Caki2 (cell line): ENCODE measurements at regions not wholly inside any gene's neighbourhood (a gene's known extent, or its start where the extent isn't known, plus 50 kb on each side); places are given as distances from the start of the nearest gene placed in this dataset.
A peak's percentile ranks its signal among the peaks of the same experiment; 100 is the strongest.
"Not testable (repeated sequence)": the region's sequence is repeated elsewhere in the genome, so short reads cannot be mapped to it uniquely, and the experiment has no call there.

Source experiments
- DNase-seq: peaks from one replicate; pipeline ENCODE4 v3.0.0-alpha.2; 2015; ENCODE audit warnings: low read depth
- in situ Hi-C: cut with HindIII; loops from 2 replicates; pipeline ENCODE4 v1.10.0; 2016; ENCODE audit warnings: low sequenced_read_pairs, low pct_unique_long_range_greater_than_20kb, mixed read lengths

DNA sequence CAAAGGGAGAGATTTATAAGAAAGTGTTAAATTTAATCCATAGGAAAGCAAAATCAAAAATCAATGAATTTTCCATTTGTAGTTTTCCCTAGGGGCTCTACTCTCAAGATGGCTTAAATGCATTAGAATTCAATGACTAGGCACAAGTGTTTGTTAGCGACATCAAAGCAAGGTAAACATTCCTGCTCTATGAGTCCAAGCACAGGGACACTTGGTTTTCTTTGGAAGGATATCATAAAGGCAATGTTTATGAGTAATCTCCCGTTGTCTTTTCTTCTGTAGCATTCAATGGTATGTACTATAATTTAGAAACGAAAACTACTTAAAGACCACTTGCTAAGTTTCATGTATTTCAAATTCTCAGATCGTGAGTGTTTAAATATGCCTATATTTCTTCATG is 54.8 kb upstream of the ZNF717 start:
- in situ Hi-C loops, DNase-seq: not testable (repeated sequence)

DNA sequence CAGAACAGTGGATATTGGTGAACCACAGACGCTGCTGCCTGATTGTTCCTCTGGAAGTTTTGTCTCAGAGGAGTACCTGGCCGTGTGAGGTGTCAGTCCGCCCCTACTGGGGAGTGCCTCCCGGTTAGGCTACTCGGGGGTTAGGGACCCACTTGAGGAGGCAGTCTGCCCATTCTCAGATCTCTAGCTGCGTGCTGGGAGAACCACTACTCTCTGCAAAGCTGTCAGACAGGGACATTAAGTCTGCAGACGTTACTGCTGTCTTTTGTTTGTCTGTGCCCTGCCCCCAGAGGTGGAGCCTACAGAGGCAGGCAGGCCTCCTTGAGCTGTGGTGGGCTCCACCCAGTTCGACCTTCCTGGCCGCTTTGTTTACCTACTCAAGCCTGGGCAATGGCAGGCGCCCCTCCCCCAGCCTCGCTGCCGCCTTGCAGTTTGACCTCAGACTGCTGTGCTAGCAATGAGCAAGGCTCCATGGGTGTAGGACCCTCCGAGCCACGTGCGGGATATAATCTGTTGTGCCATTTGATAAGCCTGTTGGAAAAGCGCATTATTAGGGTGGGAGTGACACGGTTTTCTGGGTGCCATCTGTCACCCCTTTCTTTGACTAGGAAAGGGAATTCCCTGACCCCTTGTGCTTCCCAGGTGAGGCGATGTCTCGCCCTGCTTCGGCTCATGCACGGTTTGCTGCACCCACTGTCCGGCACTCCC is 65.1 kb upstream of the ZNF717 start:
- DNase-seq, in situ Hi-C loops: not testable (repeated sequence)

DNA sequence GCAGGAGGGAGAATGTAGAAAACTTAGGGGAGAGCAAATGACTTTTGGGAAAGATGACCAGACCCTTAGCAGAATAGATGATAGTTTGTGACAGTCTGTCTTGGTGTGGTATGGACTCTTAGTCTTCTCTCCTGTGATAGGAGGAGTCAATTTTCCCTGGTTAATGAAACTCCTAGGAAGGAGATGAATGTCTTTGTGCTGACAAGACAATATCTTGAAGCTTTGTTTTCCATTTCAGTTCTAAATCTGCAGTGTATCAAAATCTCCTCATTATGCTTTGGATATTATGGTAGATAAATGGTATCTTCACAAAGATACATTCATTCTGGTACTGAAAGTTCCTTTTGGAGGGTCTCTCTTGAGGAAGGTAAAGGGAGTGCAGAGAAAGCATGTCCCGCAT is 77.8 kb upstream of the ZNF717 start:
- no peak for DNase-seq
- in situ Hi-C loops, result no loop called here

DNA sequence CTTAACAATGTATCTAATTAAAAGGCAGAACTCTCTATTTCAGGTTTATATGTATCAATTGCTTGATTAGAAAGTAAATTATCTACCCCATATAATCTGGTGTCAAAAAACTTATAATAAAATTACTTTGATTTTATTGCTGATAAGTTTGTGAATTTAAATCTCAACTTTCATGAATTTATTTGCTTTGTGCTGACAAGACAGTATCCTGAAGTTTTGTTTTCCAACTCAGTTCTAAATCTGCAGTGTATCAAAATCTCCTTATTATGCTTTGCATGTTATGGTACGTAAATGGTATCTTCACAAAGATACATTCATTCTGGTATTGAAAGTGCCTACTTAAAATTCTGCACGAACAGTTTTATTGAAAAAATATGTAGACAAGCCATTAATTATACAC is 78.5 kb upstream of the ZNF717 start:
- in situ Hi-C loops, result no loop called here
- DNase-seq, result no peak

DNA sequence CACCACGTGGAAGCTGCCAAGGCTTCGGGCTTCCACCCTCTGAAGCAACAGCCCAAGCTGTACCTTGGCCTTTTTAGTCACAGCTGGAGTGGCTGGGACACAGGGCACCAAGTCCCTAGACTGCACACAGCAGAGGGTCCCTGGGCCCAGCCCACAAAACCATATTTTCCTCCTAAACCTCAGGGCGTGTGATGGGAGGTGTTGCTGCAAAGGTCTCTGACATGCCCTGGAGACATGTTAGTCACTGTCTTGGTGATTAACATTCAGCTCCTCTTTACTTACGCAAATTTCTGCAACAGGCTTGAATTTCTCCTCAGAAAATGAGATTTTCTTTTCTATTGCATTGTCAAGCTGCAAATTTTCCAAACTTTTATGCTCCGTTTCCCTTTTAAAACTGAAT is 98.4 kb upstream of the ZNF717 start:
- in situ Hi-C loops, DNase-seq: not testable (repeated sequence)

DNA sequence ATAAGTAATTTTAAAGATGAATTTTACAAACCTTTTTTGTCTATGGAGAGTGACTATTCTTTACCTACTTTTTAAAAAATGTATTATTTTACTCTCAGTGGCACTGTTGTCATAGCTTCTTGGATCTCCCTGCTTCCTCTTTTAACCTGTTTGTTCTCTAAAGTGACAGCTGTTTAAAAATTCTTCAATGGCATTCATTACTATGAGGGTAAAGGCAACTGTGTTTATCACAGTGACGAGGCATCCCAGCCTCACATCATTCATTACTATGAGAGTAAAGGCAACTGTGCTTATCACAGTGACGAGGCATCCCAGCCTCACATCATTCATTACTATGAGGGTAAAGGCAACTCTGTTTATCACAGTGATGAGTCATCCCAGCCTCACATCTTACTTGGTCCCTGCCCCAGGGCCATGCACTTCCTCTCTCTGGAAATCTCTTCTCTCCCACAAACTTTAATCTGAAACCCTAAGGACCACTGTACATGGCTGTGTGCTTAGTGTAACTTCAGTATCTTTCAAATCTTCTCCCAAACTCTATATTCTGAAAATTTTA is 101.7 kb upstream of the ZNF717 start:
- in situ Hi-C loops, result no loop called here
- DNase-seq, result peak; percentile 90

DNA sequence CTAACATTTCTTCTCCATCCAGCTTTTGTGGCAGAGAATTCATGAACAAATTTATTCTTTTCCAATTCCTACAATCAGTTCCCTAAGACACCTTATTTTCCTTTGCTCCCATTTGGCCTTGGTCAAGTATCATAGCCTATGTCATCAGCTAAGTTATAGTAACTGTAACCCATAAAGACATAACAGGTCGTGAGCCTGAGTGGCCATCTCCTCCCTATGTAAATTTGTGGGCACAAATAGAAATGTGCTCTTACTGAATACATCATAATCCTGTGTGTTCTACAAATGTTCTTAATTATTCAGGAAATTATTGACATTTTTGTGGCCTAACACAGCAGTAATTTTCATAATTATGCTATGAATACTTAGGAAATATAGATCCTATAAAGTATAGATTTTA is 108.9 kb upstream of the ZNF717 start:
- DNase-seq, result no peak
- in situ Hi-C loops, result no loop called here

DNA sequence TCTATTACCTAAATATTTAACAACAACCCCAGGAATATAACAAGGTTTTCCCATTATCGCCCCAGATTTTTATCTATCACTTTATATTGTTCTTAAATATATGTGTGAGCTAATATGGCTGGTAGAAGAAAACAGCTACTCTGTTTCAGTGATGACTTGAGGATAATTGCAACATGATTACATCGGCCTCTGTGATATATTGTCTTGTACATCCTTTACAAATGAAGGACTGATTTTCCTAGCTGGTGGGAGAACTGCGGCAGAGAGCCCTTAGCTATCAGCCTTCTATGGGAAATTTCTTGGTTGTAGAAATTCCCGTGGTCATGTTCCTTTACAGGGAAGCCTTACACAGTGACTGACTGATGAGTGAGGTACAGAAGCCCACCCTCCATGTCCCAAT is 110.9 kb upstream of the ZNF717 start:
- in situ Hi-C loops, result no loop called here
- no peak for DNase-seq

DNA sequence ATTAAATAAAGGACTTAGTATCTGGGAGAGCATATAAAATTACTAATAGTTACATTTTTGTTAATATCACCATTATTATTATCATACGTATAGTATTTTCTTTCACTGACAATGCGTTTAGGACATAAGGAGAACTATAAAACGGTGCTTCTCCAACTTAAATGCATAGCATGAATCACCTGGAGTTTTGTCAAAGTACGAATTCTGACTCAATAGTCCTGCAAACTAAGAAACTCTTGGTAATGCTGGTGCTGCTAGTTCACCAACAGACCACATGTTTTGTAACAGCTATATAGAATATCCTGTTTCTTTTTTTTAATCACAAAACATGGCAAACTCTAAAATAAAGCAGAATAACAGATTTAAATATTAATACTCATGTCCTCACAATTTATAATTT is 116.1 kb upstream of the ZNF717 start:
- in situ Hi-C loops, DNase-seq: not testable (repeated sequence)

DNA sequence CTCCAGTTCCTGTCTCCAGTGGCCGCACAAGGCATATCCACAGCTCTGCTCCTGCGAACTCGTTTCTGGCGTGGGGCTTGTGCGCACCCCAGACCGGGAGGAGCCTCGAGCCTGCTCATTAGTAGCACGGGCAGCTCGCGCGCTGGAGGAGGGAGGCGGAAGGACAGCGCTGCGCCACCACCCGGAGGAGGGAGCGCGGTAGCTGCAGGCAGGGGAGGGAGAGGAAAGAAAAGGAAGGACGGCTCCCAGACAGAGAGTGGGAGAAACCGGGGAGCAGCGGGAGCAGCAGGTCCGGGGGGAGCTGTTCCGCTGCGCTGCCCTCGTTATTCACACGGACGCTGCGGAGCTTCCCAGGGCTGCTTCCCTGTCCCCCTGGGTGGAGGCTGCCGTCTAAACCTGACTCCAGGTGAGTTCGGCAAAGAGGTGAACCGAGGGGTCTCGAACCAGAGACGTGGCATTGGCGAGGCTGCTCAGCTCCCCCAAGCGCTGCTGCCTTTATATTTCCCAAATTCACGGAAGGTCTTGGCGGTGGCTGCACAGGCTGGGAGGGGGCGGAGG is 121.3 kb upstream of the ZNF717 start:
- in situ Hi-C loops, result no loop called here
- peak; percentile 91 for DNase-seq

DNA sequence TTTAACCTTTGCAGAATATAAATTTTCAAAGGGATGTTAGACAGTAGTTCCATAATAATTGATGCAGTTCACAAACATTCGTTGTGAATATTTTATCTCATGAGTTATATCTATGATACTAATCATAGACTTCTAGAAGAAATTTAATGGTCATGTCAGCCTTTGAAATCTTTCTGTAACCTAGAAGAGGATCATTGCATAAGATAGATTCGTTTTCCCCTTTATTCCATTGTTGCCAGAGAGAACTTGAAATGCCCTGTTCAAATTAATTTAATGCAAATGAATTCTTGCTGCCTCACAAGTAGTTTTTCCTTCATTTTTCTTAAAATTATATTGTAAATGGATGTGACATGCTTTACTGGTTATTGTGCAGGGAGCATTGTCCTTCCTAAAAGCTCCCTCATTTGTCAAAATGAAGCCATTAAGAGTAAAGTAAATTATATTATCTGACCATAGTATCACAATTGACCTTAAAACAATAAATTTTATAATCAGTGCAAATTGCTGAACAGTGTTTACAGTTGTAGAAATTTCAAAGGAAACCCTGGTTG is 128.5 kb upstream of the ZNF717 start:
- in situ Hi-C loops, result no loop called here
- DNase-seq, result no peak

DNA sequence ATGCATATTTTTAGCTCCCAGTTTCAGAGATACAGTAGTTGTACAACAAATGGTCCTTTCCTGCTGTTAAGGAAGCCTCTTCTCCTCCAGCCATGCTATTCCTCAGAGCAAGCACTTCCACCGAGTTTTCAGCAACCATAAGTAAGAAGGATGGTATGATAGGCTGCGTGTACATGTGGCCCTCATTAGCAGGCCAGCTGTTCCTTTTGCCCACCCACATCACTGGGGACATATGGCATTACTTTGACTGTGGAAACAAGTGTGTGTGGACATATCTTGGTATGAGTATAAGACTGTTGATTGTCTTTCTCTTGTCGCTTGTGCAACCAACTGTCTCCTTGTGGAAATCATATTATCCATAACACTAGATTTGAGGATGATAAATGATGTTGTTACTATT is 129.4 kb upstream of the ZNF717 start:
- in situ Hi-C loops, DNase-seq: not testable (repeated sequence)

DNA sequence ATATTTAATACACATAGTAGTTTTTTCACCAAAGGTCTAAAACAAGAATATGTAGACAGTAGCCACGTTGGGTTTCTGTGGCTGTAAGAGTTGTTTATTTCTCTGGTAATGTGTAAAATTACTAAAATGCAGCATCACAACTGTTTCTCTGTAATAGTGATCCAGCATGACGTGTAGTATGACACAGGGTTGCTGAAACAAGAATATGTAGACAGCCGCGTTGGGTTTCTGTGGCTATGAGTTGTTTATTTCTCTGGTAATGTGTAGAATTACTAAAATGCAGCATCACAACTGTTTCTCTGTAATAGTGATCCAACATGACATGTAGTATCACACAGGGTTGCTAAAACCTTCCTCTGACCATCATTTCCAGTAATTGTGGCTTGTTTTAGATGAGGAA is 153.6 kb upstream of the ZNF717 start:
- in situ Hi-C loops, result no loop called here

DNA sequence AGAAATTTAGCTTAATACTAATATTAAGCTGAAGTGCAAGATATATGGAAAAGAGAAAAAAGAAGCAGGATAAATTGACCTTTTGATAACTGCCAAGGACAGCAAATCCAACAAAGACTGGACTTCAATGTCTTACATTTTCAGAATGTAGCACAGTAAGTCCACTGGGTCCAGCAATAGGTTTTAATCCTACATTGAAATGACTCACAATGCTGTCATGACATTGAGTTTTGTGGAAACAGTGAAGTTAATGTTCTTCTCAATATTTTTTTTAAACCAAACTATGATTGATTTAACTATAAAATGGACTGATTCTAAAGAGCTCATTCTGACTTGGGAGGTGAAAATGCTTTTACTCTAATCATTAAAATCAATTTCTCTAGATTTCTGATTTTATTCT is 166.6 kb upstream of the ZNF717 start:
- no peak for DNase-seq
- in situ Hi-C loops, result no loop called here

More for the DNA sequence above, 153.6 kb upstream of the ZNF717 start:
- no peak for DNase-seq

DNA sequence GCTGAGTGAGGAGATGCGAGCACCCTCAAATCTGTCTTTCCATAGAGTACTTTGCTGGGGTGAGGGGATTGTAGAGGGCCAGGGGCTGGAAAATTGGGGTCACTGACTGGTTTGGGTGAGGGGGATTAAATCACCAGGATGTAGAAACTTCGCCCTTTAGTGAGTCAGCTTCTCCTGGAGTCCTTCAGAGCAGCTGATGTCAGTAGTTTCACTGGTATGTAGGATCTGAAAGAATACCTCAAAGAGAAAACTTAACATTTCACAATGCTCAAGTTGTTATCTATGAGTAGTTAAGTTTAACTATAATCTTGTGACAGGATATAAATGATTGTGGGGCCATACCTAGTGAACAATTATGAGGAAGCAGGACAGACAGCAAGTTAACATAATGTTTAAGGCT is 174.7 kb upstream of the ZNF717 start:
- DNase-seq, in situ Hi-C loops: not testable (repeated sequence)

DNA sequence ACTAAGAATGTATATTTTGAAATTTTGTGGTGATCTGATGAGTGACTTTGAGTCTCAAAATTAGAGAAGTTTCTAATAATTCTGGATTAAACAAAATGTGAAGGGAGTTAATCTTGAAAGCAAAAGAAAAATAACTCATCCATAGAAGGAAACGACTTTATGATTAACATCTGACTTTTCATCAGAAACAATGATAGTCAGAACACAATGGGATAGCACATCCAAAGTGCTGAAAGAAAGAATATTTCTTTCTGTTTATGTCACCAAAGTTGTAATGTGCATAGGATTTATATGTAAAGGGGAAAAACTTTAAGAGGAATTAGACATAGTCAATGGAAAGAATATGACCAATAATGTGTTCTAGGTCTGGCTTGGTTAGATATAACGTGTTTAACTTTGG is 176.7 kb upstream of the ZNF717 start:
- DNase-seq, in situ Hi-C loops: not testable (repeated sequence)

DNA sequence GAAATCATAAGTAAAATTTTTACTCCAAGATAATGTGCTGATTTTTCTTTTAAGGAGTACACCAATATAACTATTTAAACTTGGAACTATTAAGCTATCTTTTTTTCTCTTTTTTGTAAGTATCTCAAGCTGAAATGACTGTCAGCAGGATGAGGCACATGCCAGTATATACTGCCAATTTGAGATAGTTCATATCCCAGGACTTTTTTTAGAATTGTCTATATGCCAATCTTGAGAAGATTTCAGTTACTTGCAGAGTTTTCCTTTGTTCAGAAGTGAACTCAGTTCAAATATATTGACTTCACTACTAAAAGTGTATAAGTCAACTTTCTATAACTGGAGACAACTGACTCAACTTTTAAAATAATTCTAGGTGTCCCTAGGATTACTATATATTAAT is 181.7 kb upstream of the ZNF717 start:
- in situ Hi-C loops, result no loop called here
- DNase-seq, result no peak

DNA sequence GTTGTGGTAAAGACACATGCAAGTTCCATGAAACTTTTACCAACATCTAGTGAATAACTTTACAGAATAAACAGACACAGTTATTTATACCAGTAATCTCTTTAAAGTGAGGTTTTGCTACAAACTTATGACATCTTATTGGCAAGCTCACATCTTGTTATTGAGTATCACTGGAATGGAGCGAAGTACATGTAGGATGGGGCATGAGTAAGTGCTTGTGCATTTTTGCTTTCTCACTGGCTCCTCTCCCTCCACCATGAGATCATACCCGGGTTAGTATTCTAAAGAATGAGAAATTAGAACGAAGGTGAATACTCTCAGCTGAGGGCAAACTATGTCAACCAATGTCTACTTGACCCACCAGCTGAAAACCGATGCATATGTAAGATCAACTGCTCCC is 193.3 kb upstream of the ZNF717 start:
- peak; percentile 60 for DNase-seq

DNA sequence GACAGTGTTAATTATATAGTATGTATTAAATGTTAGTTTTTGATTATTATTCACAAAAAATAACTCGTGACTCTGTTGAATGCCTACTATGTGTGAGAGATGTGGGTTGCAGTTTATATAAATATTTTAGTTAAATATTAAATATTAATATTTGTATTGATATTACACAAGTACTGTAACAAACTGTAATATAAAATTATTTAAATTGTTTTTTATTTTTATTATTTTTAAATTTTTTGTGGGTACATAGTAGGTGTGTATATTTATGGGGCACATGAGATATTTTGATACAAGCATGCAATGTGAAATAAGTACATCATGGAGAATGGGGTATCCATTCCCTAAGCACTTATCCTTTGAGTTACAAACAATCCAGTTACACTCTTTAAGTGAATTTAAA is 196.1 kb upstream of the ZNF717 start:
- no peak for DNase-seq
- in situ Hi-C loops, result no loop called here

More for the DNA sequence above, 193.3 kb upstream of the ZNF717 start:
- in situ Hi-C loops, result no loop called here

DNA sequence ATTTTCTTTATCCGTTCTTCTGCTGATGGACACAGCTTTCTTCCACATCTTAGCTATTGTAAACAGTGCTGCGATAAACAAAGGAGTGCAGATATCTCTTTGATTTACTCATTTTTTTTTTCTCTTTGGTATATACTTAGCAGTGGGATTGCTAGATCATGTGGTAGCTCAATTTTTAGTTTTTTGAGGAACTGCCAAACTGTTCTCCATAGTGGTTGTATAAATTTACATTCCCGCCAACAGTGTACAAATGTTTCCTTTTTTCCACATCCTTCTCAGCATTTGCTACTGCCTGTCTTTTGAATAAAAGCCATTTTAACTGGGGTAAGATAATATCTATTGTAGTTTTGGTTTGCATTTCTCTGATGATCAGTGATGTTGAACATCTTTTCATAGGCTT is 196.8 kb upstream of the ZNF717 start:
- DNase-seq, result no peak
- in situ Hi-C loops, result no loop called here
